Natural killer cell (primary cell): ENCODE measurements at regions not wholly inside any gene's neighbourhood (a gene's known extent, or its start where the extent isn't known, plus 50 kb on each side); places are given as distances from the start of the nearest gene placed in this dataset.

Experiments used
- ATAC-seq, 3 donors: fragments of 150-1000 bp in 2 of 3; fragments of 200-7000 bp in 1 of 3; cut with Tn5 transposase; 1 replicate in 1 of 3; 2 replicates in 2 of 3; pipeline ENCODE4 v1.10.0; 2021; ENCODE audit warnings: mild to moderate bottlenecking in 2 of 3, moderate library complexity in 2 of 3
- DNase-seq, 2 donors: peaks; one replicate each; pipeline versions ENCODE4 v3.0.0 to v3.0.0-alpha.2; 2013 to 2021; ENCODE audit warnings: mixed read lengths in 1 of 2
- H3K27ac ChIP-seq: one replicate; pipeline ENCODE4 v1.5.1; 2013; ENCODE audit warnings: mild to moderate bottlenecking, low read length
- H3K27me3 ChIP-seq: one replicate; pipeline ENCODE4 v1.6.1; 2013; ENCODE audit warnings: low read length; ENCODE audit not compliant: control insufficient read depth, insufficient read depth
- H3K36me3 ChIP-seq: one replicate; pipeline ENCODE4 v1.6.1; 2013; ENCODE audit warnings: low read length; ENCODE audit not compliant: control insufficient read depth, insufficient read depth
- H3K4me1 ChIP-seq: one replicate; pipeline ENCODE4 v1.6.1; 2013; ENCODE audit warnings: low read length; ENCODE audit not compliant: control insufficient read depth, insufficient read depth
- H3K4me3 ChIP-seq: one replicate; pipeline ENCODE4 v1.5.1; 2013; ENCODE audit warnings: low read length
- H3K9me3 ChIP-seq: one replicate; pipeline ENCODE4 v1.6.1; 2013; ENCODE audit warnings: low read length; ENCODE audit not compliant: control insufficient read depth, insufficient read depth
- H3K27ac Mint-ChIP-seq, 2 donors: one replicate each; pipeline ENCODE4 v1.8.0; 2022; ENCODE audit warnings: mild to moderate bottlenecking in 2 of 2, mixed read lengths in 2 of 2, moderate library complexity in 1 of 2
- H3K27me3 Mint-ChIP-seq, 2 donors: one replicate each; pipeline ENCODE4 v1.8.0; 2022; ENCODE audit warnings: low read depth in 2 of 2, mixed read lengths in 2 of 2
- H3K36me3 Mint-ChIP-seq: one replicate; pipeline ENCODE4 v1.8.0; 2022; ENCODE audit warnings: mixed read lengths
- H3K4me1 Mint-ChIP-seq, 2 donors: one replicate each; pipeline ENCODE4 v1.8.0; 2022; ENCODE audit warnings: mixed read lengths in 2 of 2
- H3K4me3 Mint-ChIP-seq: one replicate; pipeline ENCODE4 v1.8.0; 2022; ENCODE audit warnings: mild to moderate bottlenecking, moderate library complexity, mixed read lengths
- H3K9me3 Mint-ChIP-seq, 2 donors: one replicate each; pipeline ENCODE4 v1.8.0; 2022; ENCODE audit warnings: mixed read lengths in 2 of 2
- WGBS: methylation state at CpG from one replicate; pipeline ENCODE4 v1.1.7; 2013; ENCODE audit warnings: missing lambda C conversion rate; ENCODE audit not compliant: insufficient coverage; 5-methylcytosine and 5-hydroxymethylcytosine counted together
- intact Hi-C: fragments of 100-400 bp; cut with micrococcal nuclease; formaldehyde crosslinking; loops from one replicate; pipeline ENCODE4 v1.14.2; 2022
- TF ChIP-seq, protein P1 (sequence below): fragments of 200-600 bp; IDR thresholded peaks from one replicate; pipeline ENCODE4 v1.8.0; 2022; ENCODE audit warnings: antibody characterized with exemption

DNA sequence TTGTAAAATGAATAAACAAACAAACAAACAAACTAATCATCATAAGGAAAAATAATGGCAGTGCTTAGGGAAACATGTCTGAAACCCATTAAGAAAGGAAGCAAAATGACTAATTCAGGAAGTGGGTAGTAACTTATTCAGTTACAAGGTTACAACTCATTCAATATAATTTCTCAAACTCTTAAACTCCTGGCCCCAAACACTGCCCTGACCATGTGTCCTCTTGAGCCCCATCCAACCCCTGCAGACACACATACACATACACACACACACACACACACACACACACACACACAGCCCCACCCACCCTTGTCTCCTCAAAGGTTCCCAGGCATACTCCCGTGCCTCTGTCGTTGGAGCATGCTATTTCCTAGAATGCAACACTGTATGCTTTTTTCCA lies 193.9 kb downstream of the SEC61B start:
- no peaks in the 10 kb centered on the region for H3K9me3 Mint-ChIP-seq
- TF ChIP-seq, protein P1, sequence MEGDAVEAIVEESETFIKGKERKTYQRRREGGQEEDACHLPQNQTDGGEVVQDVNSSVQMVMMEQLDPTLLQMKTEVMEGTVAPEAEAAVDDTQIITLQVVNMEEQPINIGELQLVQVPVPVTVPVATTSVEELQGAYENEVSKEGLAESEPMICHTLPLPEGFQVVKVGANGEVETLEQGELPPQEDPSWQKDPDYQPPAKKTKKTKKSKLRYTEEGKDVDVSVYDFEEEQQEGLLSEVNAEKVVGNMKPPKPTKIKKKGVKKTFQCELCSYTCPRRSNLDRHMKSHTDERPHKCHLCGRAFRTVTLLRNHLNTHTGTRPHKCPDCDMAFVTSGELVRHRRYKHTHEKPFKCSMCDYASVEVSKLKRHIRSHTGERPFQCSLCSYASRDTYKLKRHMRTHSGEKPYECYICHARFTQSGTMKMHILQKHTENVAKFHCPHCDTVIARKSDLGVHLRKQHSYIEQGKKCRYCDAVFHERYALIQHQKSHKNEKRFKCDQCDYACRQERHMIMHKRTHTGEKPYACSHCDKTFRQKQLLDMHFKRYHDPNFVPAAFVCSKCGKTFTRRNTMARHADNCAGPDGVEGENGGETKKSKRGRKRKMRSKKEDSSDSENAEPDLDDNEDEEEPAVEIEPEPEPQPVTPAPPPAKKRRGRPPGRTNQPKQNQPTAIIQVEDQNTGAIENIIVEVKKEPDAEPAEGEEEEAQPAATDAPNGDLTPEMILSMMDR, result no peak
- H3K4me1 Mint-ChIP-seq, result peaks cover 6 to 8% of the 10 kb centered on the region in 2 donors
- no peaks in the 10 kb centered on the region for H3K36me3 Mint-ChIP-seq
- intact Hi-C loops, result no loop called here
- Histone ChIP-seq H3K9me3 (no peaks in the 10 kb centered on the region), H3K4me3 (no peak overlapping the region), H3K27me3 (no peaks in the 10 kb centered on the region), H3K4me1 (no peaks in the 10 kb centered on the region), H3K27ac (no peak overlapping the region), H3K36me3 (no peaks in the 10 kb centered on the region)
- ATAC-seq (no peak), DNase-seq (no peak)
- H3K27me3 Mint-ChIP-seq, result no peaks in the 10 kb centered on the region
- no peak overlapping the region for H3K27ac Mint-ChIP-seq
- no peak overlapping the region for H3K4me3 Mint-ChIP-seq
- WGBS, result 60% methylated on average over 2 of the region's 2 CpGs

DNA sequence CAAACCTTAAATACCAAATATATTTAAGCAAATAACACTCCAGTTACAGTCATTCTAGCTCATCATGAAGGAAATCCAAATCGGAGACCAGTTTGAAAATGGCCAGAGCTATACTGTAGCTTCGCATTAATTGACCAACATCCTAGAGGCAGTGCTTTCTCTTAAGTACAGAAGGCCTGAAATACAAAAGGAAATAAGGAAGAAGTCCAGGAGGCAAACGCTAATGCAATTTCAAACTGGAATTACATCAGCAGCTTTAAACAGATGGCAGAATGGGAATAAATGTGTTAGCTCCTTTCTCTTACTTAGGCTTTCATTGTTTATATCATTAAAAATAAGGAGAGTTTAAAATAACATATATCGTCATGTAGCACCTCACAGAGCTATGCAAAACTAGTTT lies 197.0 kb downstream of the SEC61B start:
- Mint-ChIP-seq H3K27me3 (no peaks in the 10 kb centered on the region), H3K4me1 (peaks cover 6 to 8% of the 10 kb centered on the region in 2 donors), H3K27ac (no peak overlapping the region), H3K4me3 (no peak overlapping the region), H3K9me3 (no peaks in the 10 kb centered on the region), H3K36me3 (no peaks in the 10 kb centered on the region)
- Histone ChIP-seq H3K27ac (no peak overlapping the region), H3K4me3 (no peak overlapping the region), H3K27me3 (no peaks in the 10 kb centered on the region), H3K4me1 (no peaks in the 10 kb centered on the region), H3K9me3 (no peaks in the 10 kb centered on the region), H3K36me3 (no peaks in the 10 kb centered on the region)
- DNase-seq, result no peak
- intact Hi-C loops, result no loop called here
- ATAC-seq, result no peak
- 90% methylated on average over 3 of the region's 4 CpGs for WGBS
- TF ChIP-seq, protein P1, result no peak

DNA sequence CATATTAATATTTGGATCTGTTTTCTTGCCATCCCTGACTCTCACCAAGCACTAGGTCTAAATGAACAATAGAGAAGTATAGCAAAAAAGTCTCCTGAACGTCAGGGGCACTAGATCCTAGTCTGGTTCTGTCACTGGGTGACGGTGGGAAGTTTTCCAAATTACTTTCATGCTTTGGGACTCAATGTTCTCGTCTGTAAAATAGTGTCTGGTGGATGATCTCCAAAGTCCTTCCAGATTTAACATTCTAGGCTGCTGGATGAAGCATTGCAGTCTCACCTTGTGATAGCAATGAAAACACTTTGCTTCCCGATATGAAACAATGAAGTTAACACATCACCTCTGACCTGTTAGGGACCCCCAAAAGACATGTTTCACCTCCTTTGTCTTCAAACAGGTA lies 199.3 kb downstream of the SEC61B start:
- Histone ChIP-seq H3K36me3 (no peaks in the 10 kb centered on the region), H3K27ac (no peak overlapping the region), H3K9me3 (no peaks in the 10 kb centered on the region), H3K4me3 (no peak overlapping the region), H3K27me3 (no peaks in the 10 kb centered on the region), H3K4me1 (no peaks in the 10 kb centered on the region)
- Mint-ChIP-seq H3K4me1 (peaks cover 0 to under 1% of the 10 kb centered on the region in 2 donors), H3K36me3 (no peaks in the 10 kb centered on the region), H3K27ac (no peak overlapping the region), H3K9me3 (no peaks in the 10 kb centered on the region), H3K4me3 (no peak overlapping the region), H3K27me3 (peaks cover under 1 to 3% of the 10 kb centered on the region in 2 donors)
- intact Hi-C loops, result no loop called here
- ATAC-seq (no peak), DNase-seq (no peak)
- 85% methylated on average over 4 of the region's 4 CpGs for WGBS
- TF ChIP-seq, protein P1, result no peak

DNA sequence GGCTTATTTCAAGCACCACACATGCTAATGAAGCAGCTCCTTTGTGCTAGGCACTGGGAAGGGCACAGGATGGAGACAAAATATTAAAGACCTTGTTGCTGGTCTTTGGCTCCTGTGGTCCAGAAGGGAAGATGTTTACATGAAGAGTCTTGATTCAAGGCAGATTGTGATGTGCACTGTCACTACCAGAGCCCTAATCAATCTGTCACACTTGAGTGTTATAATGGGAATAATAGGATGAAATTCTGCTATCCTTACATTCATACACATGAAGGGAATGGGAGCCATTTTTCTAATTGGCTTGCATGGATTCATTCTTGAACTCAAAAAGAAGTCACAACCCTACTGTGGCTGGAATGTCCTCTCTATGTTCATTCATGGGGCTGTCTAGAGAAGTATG lies 203.0 kb downstream of the SEC61B start:
- Histone ChIP-seq H3K27ac (no peak overlapping the region), H3K36me3 (no peaks in the 10 kb centered on the region), H3K27me3 (no peaks in the 10 kb centered on the region), H3K4me1 (no peaks in the 10 kb centered on the region), H3K9me3 (no peaks in the 10 kb centered on the region), H3K4me3 (no peak overlapping the region)
- no peak for ATAC-seq
- no peaks in the 10 kb centered on the region for H3K36me3 Mint-ChIP-seq
- no peak for DNase-seq
- H3K9me3 Mint-ChIP-seq, result no peaks in the 10 kb centered on the region
- H3K27ac Mint-ChIP-seq, result no peak overlapping the region
- intact Hi-C loops, result no loop called here
- TF ChIP-seq, protein P1, result no peak
- H3K4me3 Mint-ChIP-seq, result no peak overlapping the region
- H3K4me1 Mint-ChIP-seq, result no peaks in the 10 kb centered on the region
- H3K27me3 Mint-ChIP-seq, result peaks cover 6 to 7% of the 10 kb centered on the region in 2 donors
